Type B pancreatic cell (in vitro differentiated cells): ENCODE measurements at regions not wholly inside any gene's neighbourhood (a gene's known extent, or its start where the extent isn't known, plus 50 kb on each side); places are given as distances from the start of the nearest gene placed in this dataset.

ENCODE experiments used
- DNase-seq: peaks from one replicate; pipeline ENCODE4 v3.0.0; 2021; ENCODE audit warnings: mixed read lengths; ENCODE audit not compliant: unreplicated experiment; ENCODE audit errors: extremely low spot score
- H3K27ac Mint-ChIP-seq: 2 replicates; pipeline ENCODE4 v1.8.0; 2021; ENCODE audit warnings: mild to moderate bottlenecking, mixed read lengths
- H3K27me3 Mint-ChIP-seq: 2 replicates; pipeline ENCODE4 v1.8.0; 2021; ENCODE audit warnings: mixed read lengths
- H3K36me3 Mint-ChIP-seq: 2 replicates; pipeline ENCODE4 v1.8.0; 2021; ENCODE audit warnings: mixed read lengths
- H3K4me1 Mint-ChIP-seq: one replicate; pipeline ENCODE4 v1.8.0; 2021; ENCODE audit warnings: mixed read lengths; ENCODE audit not compliant: unreplicated experiment
- H3K4me3 Mint-ChIP-seq: 2 replicates; pipeline ENCODE4 v1.8.0; 2021; ENCODE audit warnings: mild to moderate bottlenecking, mixed read lengths
- H3K9me3 Mint-ChIP-seq: 2 replicates; pipeline ENCODE4 v1.8.0; 2021; ENCODE audit warnings: mixed read lengths
- CTCF ChIP-seq: fragments of 200-600 bp; sonication (generic); conservative IDR thresholded peaks from 2 replicates; pipeline ENCODE4 v1.5.0; 2021; ENCODE audit warnings: antibody characterized with exemption, mild to moderate bottlenecking

- Mint-ChIP-seq H3K36me3 (no peaks in the 10 kb centered on the region), H3K9me3 (no peaks in the 10 kb centered on the region), H3K4me3 (no peak overlapping the region), H3K27ac (no peak overlapping the region), H3K27me3 (peaks cover 15% of the 10 kb centered on the region), H3K4me1 (no peaks in the 10 kb centered on the region)
- no peak for DNase-seq
- no peak for TF ChIP-seq CTCF
These were observed 569.8 kb upstream of the MEX3C start for GRCh38 chr18:51767293-51767692.

- no peak for DNase-seq
- Mint-ChIP-seq H3K9me3 (no peaks in the 10 kb centered on the region), H3K4me1 (no peaks in the 10 kb centered on the region), H3K27ac (no peak overlapping the region), H3K4me3 (no peak overlapping the region), H3K36me3 (no peaks in the 10 kb centered on the region), H3K27me3 (peaks cover 3% of the 10 kb centered on the region)
- no peak for TF ChIP-seq CTCF
These were observed 561.9 kb upstream of the DCC start for GRCh38 chr18:51778115-51778514.

DNA sequence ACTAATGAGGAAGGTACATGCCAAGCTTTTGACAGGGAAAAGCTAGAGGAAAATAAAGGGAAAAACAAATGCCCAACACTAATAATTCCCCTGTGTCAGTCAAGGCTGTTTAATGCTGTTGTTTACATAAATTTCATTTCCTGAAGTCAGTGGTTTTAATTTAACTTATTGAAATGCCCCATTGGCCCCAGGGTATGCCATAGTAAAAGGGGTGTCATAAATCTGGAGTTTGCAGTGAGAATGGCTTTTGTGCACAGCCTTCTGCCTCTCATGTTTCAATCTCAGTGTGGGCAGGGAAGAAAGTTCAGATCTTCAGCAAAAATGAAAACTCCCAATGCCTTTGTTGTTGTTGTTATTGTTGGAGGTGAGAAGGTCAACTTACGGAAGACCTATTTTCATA, 550.1 kb upstream of the DCC start:
- H3K36me3 Mint-ChIP-seq = no peaks in the 10 kb centered on the region
- TF ChIP-seq CTCF = no peak
- no peak overlapping the region for H3K4me3 Mint-ChIP-seq
- H3K9me3 Mint-ChIP-seq = no peaks in the 10 kb centered on the region
- H3K27ac Mint-ChIP-seq = no peak overlapping the region
- H3K27me3 Mint-ChIP-seq = no peaks in the 10 kb centered on the region
- no peak for DNase-seq
- peaks cover 10% of the 10 kb centered on the region for H3K4me1 Mint-ChIP-seq

GRCh38 chr18:51801514-51801913, 538.5 kb upstream of the DCC start:
- no peaks in the 10 kb centered on the region for H3K4me1 Mint-ChIP-seq
- no peak for DNase-seq
- TF ChIP-seq CTCF = no peak
- H3K4me3 Mint-ChIP-seq = no peak overlapping the region
- no peaks in the 10 kb centered on the region for H3K27me3 Mint-ChIP-seq
- H3K36me3 Mint-ChIP-seq = no peaks in the 10 kb centered on the region
- no peaks in the 10 kb centered on the region for H3K9me3 Mint-ChIP-seq
- H3K27ac Mint-ChIP-seq = no peak overlapping the region

DNA sequence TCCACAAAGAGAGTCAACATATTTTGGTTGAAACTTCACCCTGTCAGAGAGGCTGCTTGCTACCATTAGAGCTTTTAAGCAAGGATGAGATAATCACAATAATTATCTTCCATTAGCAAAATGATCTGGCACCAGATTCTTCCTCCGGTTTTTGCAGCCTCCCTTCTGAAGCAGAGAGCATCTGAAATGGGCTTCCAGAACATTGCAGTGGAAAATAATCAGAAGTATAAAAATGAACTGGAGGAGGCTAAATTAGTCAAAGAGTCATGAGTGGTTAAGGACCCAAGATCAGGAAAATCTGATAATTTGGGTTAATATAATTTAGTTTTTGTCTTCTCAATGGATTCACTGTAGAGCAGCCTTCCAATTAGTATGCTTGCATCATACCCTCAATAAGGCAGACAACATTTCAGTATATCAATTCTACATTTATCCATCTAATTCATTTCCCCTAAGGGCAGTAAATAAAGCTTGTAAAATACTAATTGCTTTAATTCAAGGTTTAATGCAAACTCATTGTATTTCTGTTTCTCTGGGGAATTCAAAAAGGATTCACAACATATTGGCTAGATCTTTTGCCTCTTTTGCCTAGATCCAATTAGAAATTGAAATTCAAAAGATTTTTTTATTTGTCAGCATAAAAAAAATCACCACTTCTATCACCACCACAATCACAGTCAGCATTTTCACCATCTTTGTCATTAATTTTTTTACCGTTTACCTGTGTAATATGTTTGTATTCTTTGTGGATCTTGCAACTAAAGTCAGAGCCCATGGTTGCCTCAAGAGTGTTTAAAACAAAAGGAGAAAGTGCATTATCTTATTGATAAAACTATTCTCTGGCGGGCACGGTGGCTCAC, 537.2 kb upstream of the DCC start:
- Mint-ChIP-seq H3K27me3 (no peaks in the 10 kb centered on the region), H3K9me3 (no peaks in the 10 kb centered on the region), H3K4me1 (no peaks in the 10 kb centered on the region)

More for the DNA sequence above, 537.2 kb upstream of the DCC start:
- no peak overlapping the region for H3K27ac Mint-ChIP-seq
- no peak for TF ChIP-seq CTCF
- H3K4me3 Mint-ChIP-seq = no peak overlapping the region
- no peaks in the 10 kb centered on the region for H3K36me3 Mint-ChIP-seq
- DNase-seq = no peak
